ENCODE measurements at regions not wholly inside any gene's neighbourhood (a gene's known extent, or its start where the extent isn't known, plus 50 kb on each side); places are given as distances from the start of the nearest gene placed in this dataset.

DNA sequence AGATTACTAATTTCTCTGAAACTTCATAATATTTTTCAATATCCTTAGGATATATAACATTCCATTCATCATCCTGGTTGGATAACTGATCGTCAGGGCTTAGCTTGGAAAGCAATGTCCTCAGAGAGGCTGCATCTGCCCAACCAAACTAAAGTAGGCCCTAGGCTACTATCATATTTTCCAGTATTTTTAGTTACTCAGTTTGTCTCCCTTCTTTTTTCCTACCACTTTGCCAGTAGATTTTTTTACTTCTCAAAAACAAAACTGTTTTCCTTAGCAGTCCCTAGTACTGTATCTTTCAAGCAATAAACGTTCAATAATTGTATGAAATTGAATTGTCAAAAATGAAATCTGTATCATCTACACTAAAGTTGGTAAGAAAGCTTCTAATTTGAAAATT, 452.0 kb downstream of the TFEC start:
- no peak for TF ChIP-seq POLR2AphosphoS5 (IDR thresholded peaks at IDR 0.05; ENCODE audit: low read depth)
- TF ChIP-seq SPI1 (IDR thresholded peaks at IDR 0.05; ENCODE audit: borderline replicate concordance, low read depth): no peak
- TF ChIP-seq GABPA (IDR thresholded peaks at IDR 0.05; ENCODE audit: low read depth): no peak
- TF ChIP-seq, protein P1, sequence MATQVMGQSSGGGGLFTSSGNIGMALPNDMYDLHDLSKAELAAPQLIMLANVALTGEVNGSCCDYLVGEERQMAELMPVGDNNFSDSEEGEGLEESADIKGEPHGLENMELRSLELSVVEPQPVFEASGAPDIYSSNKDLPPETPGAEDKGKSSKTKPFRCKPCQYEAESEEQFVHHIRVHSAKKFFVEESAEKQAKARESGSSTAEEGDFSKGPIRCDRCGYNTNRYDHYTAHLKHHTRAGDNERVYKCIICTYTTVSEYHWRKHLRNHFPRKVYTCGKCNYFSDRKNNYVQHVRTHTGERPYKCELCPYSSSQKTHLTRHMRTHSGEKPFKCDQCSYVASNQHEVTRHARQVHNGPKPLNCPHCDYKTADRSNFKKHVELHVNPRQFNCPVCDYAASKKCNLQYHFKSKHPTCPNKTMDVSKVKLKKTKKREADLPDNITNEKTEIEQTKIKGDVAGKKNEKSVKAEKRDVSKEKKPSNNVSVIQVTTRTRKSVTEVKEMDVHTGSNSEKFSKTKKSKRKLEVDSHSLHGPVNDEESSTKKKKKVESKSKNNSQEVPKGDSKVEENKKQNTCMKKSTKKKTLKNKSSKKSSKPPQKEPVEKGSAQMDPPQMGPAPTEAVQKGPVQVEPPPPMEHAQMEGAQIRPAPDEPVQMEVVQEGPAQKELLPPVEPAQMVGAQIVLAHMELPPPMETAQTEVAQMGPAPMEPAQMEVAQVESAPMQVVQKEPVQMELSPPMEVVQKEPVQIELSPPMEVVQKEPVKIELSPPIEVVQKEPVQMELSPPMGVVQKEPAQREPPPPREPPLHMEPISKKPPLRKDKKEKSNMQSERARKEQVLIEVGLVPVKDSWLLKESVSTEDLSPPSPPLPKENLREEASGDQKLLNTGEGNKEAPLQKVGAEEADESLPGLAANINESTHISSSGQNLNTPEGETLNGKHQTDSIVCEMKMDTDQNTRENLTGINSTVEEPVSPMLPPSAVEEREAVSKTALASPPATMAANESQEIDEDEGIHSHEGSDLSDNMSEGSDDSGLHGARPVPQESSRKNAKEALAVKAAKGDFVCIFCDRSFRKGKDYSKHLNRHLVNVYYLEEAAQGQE (IDR thresholded peaks at IDR 0.05; ENCODE audit: insufficient replicate concordance, low read depth): no peak
- TF ChIP-seq, protein P2, sequence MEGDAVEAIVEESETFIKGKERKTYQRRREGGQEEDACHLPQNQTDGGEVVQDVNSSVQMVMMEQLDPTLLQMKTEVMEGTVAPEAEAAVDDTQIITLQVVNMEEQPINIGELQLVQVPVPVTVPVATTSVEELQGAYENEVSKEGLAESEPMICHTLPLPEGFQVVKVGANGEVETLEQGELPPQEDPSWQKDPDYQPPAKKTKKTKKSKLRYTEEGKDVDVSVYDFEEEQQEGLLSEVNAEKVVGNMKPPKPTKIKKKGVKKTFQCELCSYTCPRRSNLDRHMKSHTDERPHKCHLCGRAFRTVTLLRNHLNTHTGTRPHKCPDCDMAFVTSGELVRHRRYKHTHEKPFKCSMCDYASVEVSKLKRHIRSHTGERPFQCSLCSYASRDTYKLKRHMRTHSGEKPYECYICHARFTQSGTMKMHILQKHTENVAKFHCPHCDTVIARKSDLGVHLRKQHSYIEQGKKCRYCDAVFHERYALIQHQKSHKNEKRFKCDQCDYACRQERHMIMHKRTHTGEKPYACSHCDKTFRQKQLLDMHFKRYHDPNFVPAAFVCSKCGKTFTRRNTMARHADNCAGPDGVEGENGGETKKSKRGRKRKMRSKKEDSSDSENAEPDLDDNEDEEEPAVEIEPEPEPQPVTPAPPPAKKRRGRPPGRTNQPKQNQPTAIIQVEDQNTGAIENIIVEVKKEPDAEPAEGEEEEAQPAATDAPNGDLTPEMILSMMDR (IDR thresholded peaks at IDR 0.05; ENCODE audit: insufficient read depth, low read length): no peak
- H3K27ac ChIP-seq (replicated peaks): no peak overlapping the region
- no peak overlapping the region for H3K4me3 ChIP-seq (replicated peaks; ENCODE audit: insufficient read depth, low read length)
- no peak for DNase-seq (ENCODE audit: low read depth in 1 of 2, low spot score in 1 of 2)
- no peaks in the 10 kb centered on the region for H3K27me3 ChIP-seq (ENCODE audit: insufficient read depth, poor library complexity, severe bottlenecking)

DNA sequence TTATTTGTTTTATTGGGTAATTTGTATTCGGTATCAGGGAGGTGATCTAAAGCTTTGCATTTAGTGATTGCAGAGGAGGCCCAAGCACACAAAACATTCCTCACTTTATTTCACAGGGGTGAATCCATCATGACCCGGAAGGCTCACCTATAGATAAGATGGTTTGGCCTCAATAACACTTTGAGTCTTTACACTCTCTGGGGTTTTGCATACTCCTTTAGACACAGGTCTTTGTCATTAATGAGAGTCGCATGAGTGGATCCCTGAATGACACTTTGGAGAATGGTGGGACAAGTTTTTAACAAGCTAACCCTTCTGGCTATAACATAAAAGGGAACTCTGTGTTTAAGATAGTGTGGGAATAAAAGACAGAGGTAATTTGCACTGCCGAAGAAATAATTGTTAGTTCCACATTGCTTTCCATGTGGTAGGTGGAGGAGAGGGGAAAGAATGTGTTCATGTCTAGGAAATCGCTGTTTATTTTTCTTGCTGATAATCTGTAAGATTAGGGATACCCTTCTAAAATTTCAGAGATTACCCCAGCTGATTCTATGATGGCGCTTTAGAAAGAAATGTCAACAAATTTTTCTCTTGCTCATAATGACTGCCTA, 455.8 kb downstream of the TFEC start:
- no peak for DNase-seq (ENCODE audit: low read depth in 1 of 2, low spot score in 1 of 2)
- Histone ChIP-seq H3K27ac (replicated peaks) (no peak overlapping the region), H3K4me3 (replicated peaks; ENCODE audit: insufficient read depth, low read length) (no peak overlapping the region), H3K27me3 (ENCODE audit: insufficient read depth, poor library complexity, severe bottlenecking) (no peaks in the 10 kb centered on the region)
- TF ChIP-seq GABPA (IDR thresholded peaks at IDR 0.05; ENCODE audit: low read depth) (no peak), SPI1 (IDR thresholded peaks at IDR 0.05; ENCODE audit: borderline replicate concordance, low read depth) (no peak), POLR2AphosphoS5 (IDR thresholded peaks at IDR 0.05; ENCODE audit: low read depth) (no peak)
- TF ChIP-seq, protein P2 (IDR thresholded peaks at IDR 0.05; ENCODE audit: insufficient read depth, low read length): no peak
- TF ChIP-seq, protein P1 (IDR thresholded peaks at IDR 0.05; ENCODE audit: insufficient replicate concordance, low read depth): no peak

DNA sequence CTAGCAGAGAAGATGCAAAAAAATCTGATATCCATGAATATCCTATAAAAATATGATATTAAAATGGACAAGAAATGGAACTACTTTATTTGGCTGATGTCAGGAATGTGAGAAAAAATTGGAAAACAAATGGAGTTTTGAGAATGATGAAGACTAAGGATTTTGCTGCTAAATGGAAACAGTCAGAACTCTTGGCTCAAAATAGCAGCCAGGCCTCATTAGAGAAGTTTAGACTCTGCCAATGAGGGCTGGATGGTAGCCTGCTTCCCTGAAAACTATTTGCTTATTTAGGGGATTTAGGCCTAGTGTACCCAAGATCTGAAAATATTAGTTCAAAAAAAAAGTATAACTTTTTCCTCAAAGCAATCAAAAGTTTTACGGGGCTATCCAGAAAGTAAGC, 458.5 kb downstream of the TFEC start:
- no peak overlapping the region for H3K27ac ChIP-seq (replicated peaks)
- H3K27me3 ChIP-seq (ENCODE audit: insufficient read depth, poor library complexity, severe bottlenecking): no peaks in the 10 kb centered on the region
- TF ChIP-seq GABPA (IDR thresholded peaks at IDR 0.05; ENCODE audit: low read depth): no peak
- TF ChIP-seq, protein P1 (IDR thresholded peaks at IDR 0.05; ENCODE audit: insufficient replicate concordance, low read depth): no peak
- TF ChIP-seq, protein P2 (IDR thresholded peaks at IDR 0.05; ENCODE audit: insufficient read depth, low read length): no peak
- TF ChIP-seq POLR2AphosphoS5 (IDR thresholded peaks at IDR 0.05; ENCODE audit: low read depth): no peak
- no peak for TF ChIP-seq SPI1 (IDR thresholded peaks at IDR 0.05; ENCODE audit: borderline replicate concordance, low read depth)
- H3K4me3 ChIP-seq (replicated peaks; ENCODE audit: insufficient read depth, low read length): no peak overlapping the region
- DNase-seq (ENCODE audit: low read depth in 1 of 2, low spot score in 1 of 2): no peak

Data from HL-60 (cell line).